Lung (tissue), 11 donors: ENCODE measurements at regions not wholly inside any gene's neighbourhood (a gene's known extent, or its start where the extent isn't known, plus 50 kb on each side); places are given as distances from the start of the nearest gene placed in this dataset.

ENCODE experiments used
- ATAC-seq: fragments of 200-7000 bp; cut with Tn5 transposase; one replicate; pipeline ENCODE4 v1.9.1; 2020; ENCODE audit warnings: moderate number of reproducible peaks; ENCODE audit not compliant: insufficient read depth, low FRiP score
- DNase-seq, 3 donors: peaks; one replicate each; pipeline ENCODE4 v3.0.0-alpha.2; 2013 to 2017
- H3K27ac ChIP-seq, 2 donors: one replicate each; pipeline ENCODE4 v1.5.1; 2013; ENCODE audit warnings: mild to moderate bottlenecking in 2 of 2, moderate library complexity in 2 of 2, control low read depth in 1 of 2, inconsistent platforms in 1 of 2, low read depth in 1 of 2, low read length in 1 of 2
- H3K27me3 ChIP-seq, 3 donors: one replicate each; pipeline ENCODE4 v1.5.1; 2013; ENCODE audit warnings: low read length in 2 of 3; ENCODE audit not compliant: control insufficient read depth in 3 of 3, insufficient read depth in 3 of 3
- H3K36me3 ChIP-seq, 4 donors: one replicate each; pipeline ENCODE4 v1.5.1; 2013; ENCODE audit warnings: low read length in 4 of 4, mild to moderate bottlenecking in 1 of 4, moderate library complexity in 1 of 4; ENCODE audit not compliant: control insufficient read depth in 4 of 4, insufficient read depth in 4 of 4
- H3K4me1 ChIP-seq, 5 donors: one replicate each; pipeline ENCODE4 v1.5.1; 2013; ENCODE audit warnings: low read length in 5 of 5, mild to moderate bottlenecking in 2 of 5, moderate library complexity in 1 of 5; ENCODE audit not compliant: control insufficient read depth in 5 of 5, insufficient read depth in 5 of 5
- H3K4me3 ChIP-seq: one replicate; pipeline ENCODE4 v1.5.1; 2013; ENCODE audit warnings: mild to moderate bottlenecking, control low read depth, moderate library complexity
- H3K9ac ChIP-seq, 2 donors: one replicate each; pipeline ENCODE4 v1.5.1; 2013; ENCODE audit warnings: low read length in 2 of 2, control low read depth in 1 of 2; ENCODE audit not compliant: insufficient read depth in 1 of 2
- H3K9me3 ChIP-seq, 4 donors: one replicate each; pipeline ENCODE4 v1.5.1; 2013; ENCODE audit warnings: low read length in 3 of 4, mild to moderate bottlenecking in 1 of 4, moderate library complexity in 1 of 4; ENCODE audit not compliant: control insufficient read depth in 4 of 4, insufficient read depth in 3 of 4
- WGBS, 2 donors: extraction: QIAGEN DNeasy Blood & Tissue Kit; methylation state at CpG; one replicate each; pipeline ENCODE4 v1.1.7; 2013; 5-methylcytosine and 5-hydroxymethylcytosine counted together
- TF ChIP-seq, protein P1 (sequence below): IDR thresholded peaks from 2 replicates; pipeline ENCODE4 v1.5.1; 2012; ENCODE audit warnings: mild to moderate bottlenecking; ENCODE audit errors: control extremely low read depth, extremely low read depth
- donor health status: control.
- donor health status: control.
- donor health status: Bipolar disorder and iron deficiency.
- donor health status: healthy.
- donor health status: DM: yes; HTN: yes; CAD: no.

DNA sequence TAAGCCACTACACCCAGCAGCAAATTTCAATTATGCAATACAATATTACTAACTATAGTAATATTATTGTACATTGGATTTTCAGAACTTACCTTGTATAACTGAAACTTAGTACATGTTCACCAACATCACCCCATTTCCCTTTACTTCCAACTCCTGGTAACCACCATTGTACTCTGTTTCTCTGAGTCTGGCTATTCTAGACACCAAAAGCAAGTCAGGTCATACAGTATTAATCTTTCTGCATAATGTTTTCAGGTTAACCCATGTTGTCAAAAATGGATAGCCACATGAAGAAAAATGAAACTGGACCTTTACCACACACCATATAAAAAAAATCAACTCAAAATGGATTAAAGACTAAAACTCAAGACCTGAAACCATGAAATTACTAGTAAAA is 558.2 kb downstream of the MMUT start:
- TF ChIP-seq, protein P1, sequence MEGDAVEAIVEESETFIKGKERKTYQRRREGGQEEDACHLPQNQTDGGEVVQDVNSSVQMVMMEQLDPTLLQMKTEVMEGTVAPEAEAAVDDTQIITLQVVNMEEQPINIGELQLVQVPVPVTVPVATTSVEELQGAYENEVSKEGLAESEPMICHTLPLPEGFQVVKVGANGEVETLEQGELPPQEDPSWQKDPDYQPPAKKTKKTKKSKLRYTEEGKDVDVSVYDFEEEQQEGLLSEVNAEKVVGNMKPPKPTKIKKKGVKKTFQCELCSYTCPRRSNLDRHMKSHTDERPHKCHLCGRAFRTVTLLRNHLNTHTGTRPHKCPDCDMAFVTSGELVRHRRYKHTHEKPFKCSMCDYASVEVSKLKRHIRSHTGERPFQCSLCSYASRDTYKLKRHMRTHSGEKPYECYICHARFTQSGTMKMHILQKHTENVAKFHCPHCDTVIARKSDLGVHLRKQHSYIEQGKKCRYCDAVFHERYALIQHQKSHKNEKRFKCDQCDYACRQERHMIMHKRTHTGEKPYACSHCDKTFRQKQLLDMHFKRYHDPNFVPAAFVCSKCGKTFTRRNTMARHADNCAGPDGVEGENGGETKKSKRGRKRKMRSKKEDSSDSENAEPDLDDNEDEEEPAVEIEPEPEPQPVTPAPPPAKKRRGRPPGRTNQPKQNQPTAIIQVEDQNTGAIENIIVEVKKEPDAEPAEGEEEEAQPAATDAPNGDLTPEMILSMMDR = no peak
- H3K36me3 ChIP-seq = no peaks in the 10 kb centered on the region
- no peaks in the 10 kb centered on the region for H3K9me3 ChIP-seq
- no peaks in the 10 kb centered on the region for H3K27me3 ChIP-seq
- H3K4me3 ChIP-seq = no peak overlapping the region
- ATAC-seq (no peak), DNase-seq (no peak)
- H3K27ac ChIP-seq = no peak overlapping the region
- H3K4me1 ChIP-seq = no peaks in the 10 kb centered on the region
- H3K9ac ChIP-seq = no peak overlapping the region

DNA sequence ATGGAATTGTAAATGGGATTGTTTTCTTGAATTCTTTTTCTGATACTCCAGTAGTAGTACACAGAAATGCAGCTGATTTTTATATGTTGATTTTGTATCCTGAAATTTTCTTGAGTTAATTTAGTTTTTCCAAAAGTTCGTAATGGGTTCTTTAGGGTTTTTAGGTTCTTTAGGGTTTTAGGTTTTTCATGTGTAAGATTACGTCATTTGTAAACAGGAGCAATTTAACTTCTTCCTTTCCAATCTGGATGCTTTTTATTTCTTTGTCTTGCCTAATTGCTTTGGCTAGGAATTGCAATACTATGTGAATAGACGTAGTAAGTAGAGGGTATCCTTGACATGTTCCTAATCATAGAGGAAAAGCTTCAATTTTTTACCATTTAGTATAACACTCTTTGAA is 568.6 kb downstream of the MMUT start:
- no peaks in the 10 kb centered on the region for H3K4me1 ChIP-seq
- H3K9ac ChIP-seq = no peak overlapping the region
- no peak overlapping the region for H3K27ac ChIP-seq
- TF ChIP-seq, protein P1 = no peak
- DNase-seq = no peak
- WGBS, 2 donors = 84 to 89% methylated on average over 3 of the region's 3 CpGs
- H3K36me3 ChIP-seq = no peaks in the 10 kb centered on the region
- no peak overlapping the region for H3K4me3 ChIP-seq
- no peak for ATAC-seq
- no peaks in the 10 kb centered on the region for H3K9me3 ChIP-seq
- no peaks in the 10 kb centered on the region for H3K27me3 ChIP-seq

DNA sequence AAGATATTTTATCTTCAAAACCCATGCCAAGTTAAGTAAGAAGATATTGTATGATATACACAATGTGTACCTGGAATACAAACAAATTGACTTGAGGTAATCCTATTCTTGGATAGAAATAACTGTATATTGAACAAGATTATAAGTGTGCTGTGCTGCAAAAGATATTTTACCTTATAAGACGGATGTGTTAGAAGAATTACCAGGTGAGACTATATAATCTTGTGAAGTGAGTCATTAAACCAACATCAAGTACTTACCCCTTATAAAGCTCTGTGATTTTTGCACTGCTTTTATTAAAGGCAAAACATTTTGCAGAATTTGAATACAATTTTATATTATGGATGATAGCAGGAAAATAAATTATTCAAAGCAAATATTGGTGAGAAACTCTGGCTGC is 570.0 kb downstream of the MMUT start:
- no peak for ATAC-seq
- H3K27ac ChIP-seq = no peak overlapping the region
- 81 to 87% methylated on average over 1 of the region's 1 CpG for WGBS, 2 donors
- DNase-seq = no peak
- no peaks in the 10 kb centered on the region for H3K27me3 ChIP-seq
- H3K9ac ChIP-seq = no peak overlapping the region
- no peak overlapping the region for H3K4me3 ChIP-seq
- no peaks in the 10 kb centered on the region for H3K9me3 ChIP-seq
- TF ChIP-seq, protein P1 = no peak
- no peaks in the 10 kb centered on the region for H3K36me3 ChIP-seq
- no peaks in the 10 kb centered on the region for H3K4me1 ChIP-seq

DNA sequence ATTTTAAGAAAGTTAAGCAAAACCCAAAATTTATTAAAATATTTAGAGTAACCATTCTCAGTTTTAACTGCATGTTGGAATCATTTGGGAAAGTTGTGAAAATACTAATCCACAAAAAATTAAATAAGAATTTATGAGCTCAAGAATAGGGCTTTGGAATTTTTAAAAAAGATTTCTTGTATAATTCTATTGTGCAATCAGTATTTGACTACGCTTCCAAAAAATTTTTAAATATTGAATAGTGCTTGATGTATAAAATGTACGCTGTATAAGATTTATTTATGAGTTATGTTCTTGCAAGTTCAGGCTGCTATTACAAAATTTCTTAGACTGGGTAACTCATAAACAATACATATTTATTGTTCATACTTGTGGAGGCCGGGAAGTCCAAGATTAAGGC is 571.7 kb downstream of the MMUT start:
- no peak overlapping the region for H3K4me3 ChIP-seq
- WGBS, 2 donors = 92 to 95% methylated on average over 3 of the region's 3 CpGs
- H3K4me1 ChIP-seq = no peaks in the 10 kb centered on the region
- ATAC-seq (no peak), DNase-seq (no peak)
- H3K36me3 ChIP-seq = no peaks in the 10 kb centered on the region
- TF ChIP-seq, protein P1 = no peak
- H3K27me3 ChIP-seq = no peaks in the 10 kb centered on the region
- no peaks in the 10 kb centered on the region for H3K9me3 ChIP-seq
- no peak overlapping the region for H3K27ac ChIP-seq
- H3K9ac ChIP-seq = no peak overlapping the region
